ENCODE measurements at regions not wholly inside any gene's neighbourhood (a gene's known extent, or its start where the extent isn't known, plus 50 kb on each side); places are given as distances from the start of the nearest gene placed in this dataset.

- no peak overlapping the region for H3K27ac ChIP-seq (ENCODE audit: low read depth, low read length)
Observed at GRCh38 chr18:76055578-76055977, 439.5 kb downstream of the ZNF516 start.

GRCh38 chr18:76055025-76055424 lies 440.0 kb downstream of the ZNF516 start:
- Histone ChIP-seq H3K9ac (ENCODE audit: low read depth in 1 of 2, low read length in 2 of 2) (no peak overlapping the region), H3K27me3 (ENCODE audit: control insufficient read depth in 1 of 2, insufficient read depth in 2 of 2, low read length in 2 of 2) (no peaks in the 10 kb centered on the region), H3K4me3 (ENCODE audit: low read depth in 1 of 2, low read length in 2 of 2) (no peak overlapping the region), H3K27ac (ENCODE audit: low read depth, low read length) (no peak overlapping the region), H3K9me3 (ENCODE audit: control insufficient read depth in 1 of 2, low read length in 2 of 2) (peaks cover 0 to 5% of the 10 kb centered on the region in 2 donors), H3K4me1 (ENCODE audit: control insufficient read depth in 1 of 2, insufficient read depth in 2 of 2, low read length in 2 of 2) (no peaks in the 10 kb centered on the region), H3K36me3 (ENCODE audit: control insufficient read depth in 1 of 2, insufficient read depth in 2 of 2, low read length in 2 of 2) (no peaks in the 10 kb centered on the region)

More at GRCh38 chr18:76055578-76055977, 439.5 kb downstream of the ZNF516 start:
- H3K27me3 ChIP-seq (ENCODE audit: control insufficient read depth in 1 of 2, insufficient read depth in 2 of 2, low read length in 2 of 2), result no peaks in the 10 kb centered on the region
- peaks cover 0 to 5% of the 10 kb centered on the region in 2 donors for H3K9me3 ChIP-seq (ENCODE audit: control insufficient read depth in 1 of 2, low read length in 2 of 2)
- H3K36me3 ChIP-seq (ENCODE audit: control insufficient read depth in 1 of 2, insufficient read depth in 2 of 2, low read length in 2 of 2), result no peaks in the 10 kb centered on the region
- no peak overlapping the region for H3K9ac ChIP-seq (ENCODE audit: low read depth in 1 of 2, low read length in 2 of 2)
- no peak overlapping the region for H3K4me3 ChIP-seq (ENCODE audit: low read depth in 1 of 2, low read length in 2 of 2)
- H3K4me1 ChIP-seq (ENCODE audit: control insufficient read depth in 1 of 2, insufficient read depth in 2 of 2, low read length in 2 of 2), result no peaks in the 10 kb centered on the region

- no peak overlapping the region for H3K27ac ChIP-seq (ENCODE audit: low read depth, low read length)
- H3K9me3 ChIP-seq (ENCODE audit: control insufficient read depth in 1 of 2, low read length in 2 of 2), result peaks cover 0 to 5% of the 10 kb centered on the region in 2 donors
Observed at GRCh38 chr18:76054156-76054555, 440.9 kb downstream of the ZNF516 start.

GRCh38 chr18:76053551-76053950 lies 441.5 kb downstream of the ZNF516 start:
- H3K4me1 ChIP-seq (ENCODE audit: control insufficient read depth in 1 of 2, insufficient read depth in 2 of 2, low read length in 2 of 2), result no peaks in the 10 kb centered on the region
- no peaks in the 10 kb centered on the region for H3K27me3 ChIP-seq (ENCODE audit: control insufficient read depth in 1 of 2, insufficient read depth in 2 of 2, low read length in 2 of 2)
- no peak overlapping the region for H3K27ac ChIP-seq (ENCODE audit: low read depth, low read length)
- H3K9ac ChIP-seq (ENCODE audit: low read depth in 1 of 2, low read length in 2 of 2), result no peak overlapping the region
- H3K36me3 ChIP-seq (ENCODE audit: control insufficient read depth in 1 of 2, insufficient read depth in 2 of 2, low read length in 2 of 2), result no peaks in the 10 kb centered on the region
- H3K9me3 ChIP-seq (ENCODE audit: control insufficient read depth in 1 of 2, low read length in 2 of 2), result peaks cover 0 to 5% of the 10 kb centered on the region in 2 donors
- no peak overlapping the region for H3K4me3 ChIP-seq (ENCODE audit: low read depth in 1 of 2, low read length in 2 of 2)

More at GRCh38 chr18:76054156-76054555, 440.9 kb downstream of the ZNF516 start:
- Histone ChIP-seq H3K27me3 (ENCODE audit: control insufficient read depth in 1 of 2, insufficient read depth in 2 of 2, low read length in 2 of 2) (no peaks in the 10 kb centered on the region), H3K9ac (ENCODE audit: low read depth in 1 of 2, low read length in 2 of 2) (no peak overlapping the region), H3K4me3 (ENCODE audit: low read depth in 1 of 2, low read length in 2 of 2) (no peak overlapping the region), H3K36me3 (ENCODE audit: control insufficient read depth in 1 of 2, insufficient read depth in 2 of 2, low read length in 2 of 2) (no peaks in the 10 kb centered on the region), H3K4me1 (ENCODE audit: control insufficient read depth in 1 of 2, insufficient read depth in 2 of 2, low read length in 2 of 2) (no peaks in the 10 kb centered on the region)

GRCh38 chr18:76052227-76052595 lies 442.8 kb downstream of the ZNF516 start:
- Histone ChIP-seq H3K9ac (ENCODE audit: low read depth in 1 of 2, low read length in 2 of 2) (no peak overlapping the region), H3K36me3 (ENCODE audit: control insufficient read depth in 1 of 2, insufficient read depth in 2 of 2, low read length in 2 of 2) (no peaks in the 10 kb centered on the region), H3K9me3 (ENCODE audit: control insufficient read depth in 1 of 2, low read length in 2 of 2) (peaks cover 0 to 5% of the 10 kb centered on the region in 2 donors), H3K27ac (ENCODE audit: low read depth, low read length) (no peak overlapping the region), H3K4me1 (ENCODE audit: control insufficient read depth in 1 of 2, insufficient read depth in 2 of 2, low read length in 2 of 2) (no peaks in the 10 kb centered on the region), H3K27me3 (ENCODE audit: control insufficient read depth in 1 of 2, insufficient read depth in 2 of 2, low read length in 2 of 2) (no peaks in the 10 kb centered on the region), H3K4me3 (ENCODE audit: low read depth in 1 of 2, low read length in 2 of 2) (no peak overlapping the region)

- Histone ChIP-seq H3K27ac (ENCODE audit: low read depth, low read length) (no peak overlapping the region), H3K9me3 (ENCODE audit: control insufficient read depth in 1 of 2, low read length in 2 of 2) (peaks cover 0 to 5% of the 10 kb centered on the region in 2 donors), H3K4me3 (ENCODE audit: low read depth in 1 of 2, low read length in 2 of 2) (no peak overlapping the region), H3K9ac (ENCODE audit: low read depth in 1 of 2, low read length in 2 of 2) (no peak overlapping the region), H3K27me3 (ENCODE audit: control insufficient read depth in 1 of 2, insufficient read depth in 2 of 2, low read length in 2 of 2) (no peaks in the 10 kb centered on the region), H3K4me1 (ENCODE audit: control insufficient read depth in 1 of 2, insufficient read depth in 2 of 2, low read length in 2 of 2) (no peaks in the 10 kb centered on the region), H3K36me3 (ENCODE audit: control insufficient read depth in 1 of 2, insufficient read depth in 2 of 2, low read length in 2 of 2) (no peaks in the 10 kb centered on the region)
Observed at GRCh38 chr18:76051396-76052226, 443.4 kb downstream of the ZNF516 start.

- peaks cover 0 to 5% of the 10 kb centered on the region in 2 donors for H3K9me3 ChIP-seq (ENCODE audit: control insufficient read depth in 1 of 2, low read length in 2 of 2)
- H3K9ac ChIP-seq (ENCODE audit: low read depth in 1 of 2, low read length in 2 of 2), result no peak overlapping the region
- no peaks in the 10 kb centered on the region for H3K27me3 ChIP-seq (ENCODE audit: control insufficient read depth in 1 of 2, insufficient read depth in 2 of 2, low read length in 2 of 2)
- H3K4me1 ChIP-seq (ENCODE audit: control insufficient read depth in 1 of 2, insufficient read depth in 2 of 2, low read length in 2 of 2), result no peaks in the 10 kb centered on the region
- H3K27ac ChIP-seq (ENCODE audit: low read depth, low read length), result no peak overlapping the region
- H3K4me3 ChIP-seq (ENCODE audit: low read depth in 1 of 2, low read length in 2 of 2), result no peak overlapping the region
- H3K36me3 ChIP-seq (ENCODE audit: control insufficient read depth in 1 of 2, insufficient read depth in 2 of 2, low read length in 2 of 2), result no peaks in the 10 kb centered on the region
Observed at GRCh38 chr18:76046221-76046620, 448.8 kb downstream of the ZNF516 start.

- Histone ChIP-seq H3K9me3 (ENCODE audit: control insufficient read depth in 1 of 2, low read length in 2 of 2) (peaks cover 0 to 5% of the 10 kb centered on the region in 2 donors), H3K4me1 (ENCODE audit: control insufficient read depth in 1 of 2, insufficient read depth in 2 of 2, low read length in 2 of 2) (no peaks in the 10 kb centered on the region), H3K27ac (ENCODE audit: low read depth, low read length) (no peak overlapping the region), H3K4me3 (ENCODE audit: low read depth in 1 of 2, low read length in 2 of 2) (no peak overlapping the region), H3K27me3 (ENCODE audit: control insufficient read depth in 1 of 2, insufficient read depth in 2 of 2, low read length in 2 of 2) (no peaks in the 10 kb centered on the region), H3K9ac (ENCODE audit: low read depth in 1 of 2, low read length in 2 of 2) (no peak overlapping the region), H3K36me3 (ENCODE audit: control insufficient read depth in 1 of 2, insufficient read depth in 2 of 2, low read length in 2 of 2) (no peaks in the 10 kb centered on the region)
Observed at GRCh38 chr18:76042511-76042910, 452.5 kb downstream of the ZNF516 start.

- Histone ChIP-seq H3K27ac (ENCODE audit: low read depth, low read length) (no peak overlapping the region), H3K4me3 (ENCODE audit: low read depth in 1 of 2, low read length in 2 of 2) (no peak overlapping the region), H3K9ac (ENCODE audit: low read depth in 1 of 2, low read length in 2 of 2) (no peak overlapping the region), H3K27me3 (ENCODE audit: control insufficient read depth in 1 of 2, insufficient read depth in 2 of 2, low read length in 2 of 2) (no peaks in the 10 kb centered on the region), H3K4me1 (ENCODE audit: control insufficient read depth in 1 of 2, insufficient read depth in 2 of 2, low read length in 2 of 2) (no peaks in the 10 kb centered on the region), H3K36me3 (ENCODE audit: control insufficient read depth in 1 of 2, insufficient read depth in 2 of 2, low read length in 2 of 2) (no peaks in the 10 kb centered on the region), H3K9me3 (ENCODE audit: control insufficient read depth in 1 of 2, low read length in 2 of 2) (no peaks in the 10 kb centered on the region)
Observed at GRCh38 chr18:76018210-76018609, 476.8 kb downstream of the ZNF516 start.

GRCh38 chr18:76013057-76013456 lies 482.0 kb downstream of the ZNF516 start:
- Histone ChIP-seq H3K4me3 (ENCODE audit: low read depth in 1 of 2, low read length in 2 of 2) (no peak overlapping the region), H3K36me3 (ENCODE audit: control insufficient read depth in 1 of 2, insufficient read depth in 2 of 2, low read length in 2 of 2) (no peaks in the 10 kb centered on the region), H3K27me3 (ENCODE audit: control insufficient read depth in 1 of 2, insufficient read depth in 2 of 2, low read length in 2 of 2) (no peaks in the 10 kb centered on the region), H3K9me3 (ENCODE audit: control insufficient read depth in 1 of 2, low read length in 2 of 2) (peaks cover 0 to 6% of the 10 kb centered on the region in 2 donors), H3K4me1 (ENCODE audit: control insufficient read depth in 1 of 2, insufficient read depth in 2 of 2, low read length in 2 of 2) (no peaks in the 10 kb centered on the region), H3K27ac (ENCODE audit: low read depth, low read length) (no peak overlapping the region), H3K9ac (ENCODE audit: low read depth in 1 of 2, low read length in 2 of 2) (no peak overlapping the region)
